ENCODE measurements at regions not wholly inside any gene's neighbourhood (a gene's known extent, or its start where the extent isn't known, plus 50 kb on each side); places are given as distances from the start of the nearest gene placed in this dataset.

DNA sequence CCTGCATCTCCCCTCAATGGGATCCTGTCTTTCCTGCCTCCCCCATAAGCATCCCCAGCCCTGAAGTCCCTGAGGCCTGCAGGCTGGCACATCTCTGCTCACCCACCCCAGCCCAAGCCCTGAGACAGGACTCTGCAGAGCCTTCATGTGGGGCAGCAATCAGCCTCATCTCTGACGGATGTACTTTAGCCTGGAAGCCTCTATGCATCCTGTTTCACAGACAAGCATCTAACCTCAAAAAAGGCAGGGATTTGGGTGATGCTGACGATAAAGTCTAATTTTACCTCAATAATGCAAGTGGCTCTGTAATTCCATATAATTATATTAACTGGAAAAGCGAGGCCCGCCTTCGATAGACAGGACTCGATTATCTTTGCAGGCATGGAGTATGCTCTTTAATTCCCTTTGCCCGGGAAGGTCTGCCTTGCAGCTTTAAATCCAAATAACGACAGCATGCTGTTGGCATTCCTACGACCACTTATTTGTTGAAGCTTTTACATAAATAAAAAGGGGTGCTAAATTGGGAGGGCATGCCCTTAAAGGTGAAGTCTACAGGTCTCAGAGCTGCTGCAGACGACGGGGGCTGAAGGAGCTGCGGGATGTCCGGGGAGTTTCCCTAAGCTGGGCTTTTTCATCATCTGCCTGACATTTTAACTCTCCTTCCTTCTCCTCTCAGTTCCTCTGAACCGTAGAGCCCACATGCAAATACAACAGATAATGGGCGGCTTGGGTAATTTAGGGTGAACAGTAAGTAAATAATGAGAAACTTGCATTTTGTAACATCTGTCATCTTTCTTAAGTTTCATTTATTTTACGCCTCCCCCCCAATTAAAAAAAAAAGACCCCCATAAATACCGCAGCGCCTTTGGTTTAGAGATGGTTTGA, 211.5 kb downstream of the URI1 start:
- POLR2A ChIA-PET = no interaction called here
- Histone ChIP-seq H3K4me2 (replicated peaks; ENCODE audit: low read depth, low read length, poor library complexity, severe bottlenecking) (peak overlapping the region; percentile 36), H3K4me3 (ENCODE audit: control extremely low read depth in 1 of 5, extremely low read depth in 1 of 5, insufficient read depth in 1 of 5, low read depth in 2 of 5, low read length in 4 of 5) (no peak overlapping the region), H4K20me1 (ENCODE audit: control insufficient read depth, insufficient read depth, low read length, poor library complexity, severe bottlenecking) (no peaks in the 10 kb centered on the region), H3K9ac (ENCODE audit: low read length) (no peak overlapping the region), H3K79me2 (ENCODE audit: control insufficient read depth, insufficient read depth, low read length) (no peaks in the 10 kb centered on the region), H3K27ac (ENCODE audit: low read length in 2 of 2) (no peak overlapping the region), H3K27me3 (replicated peaks in 1 of 4; ENCODE audit: control extremely low read depth in 1 of 4, control insufficient read depth in 3 of 4, insufficient read depth in 4 of 4, low read length in 3 of 4) (peaks cover 0 to 2% (median 0%) of the 10 kb centered on the region in 4 experiments), H2AFZ (ENCODE audit: insufficient read depth, low read depth, low read length, poor library complexity, severe bottlenecking) (no peak overlapping the region), H3K9me3 (ENCODE audit: control extremely low read depth in 1 of 3, control insufficient read depth in 2 of 3, insufficient read depth in 1 of 3, low read length in 2 of 3) (peaks cover 0 to 11% (median 0%) of the 10 kb centered on the region in 3 donors), H3K36me3 (replicated peaks in 1 of 2; ENCODE audit: control extremely low read depth in 1 of 2, control insufficient read depth in 1 of 2, extremely low read depth in 1 of 2, insufficient read depth in 2 of 2, low read length in 1 of 2) (no peaks in the 10 kb centered on the region), H3K4me1 (ENCODE audit: control insufficient read depth in 2 of 2, insufficient read depth in 2 of 2, low read length in 2 of 2) (peaks cover 7 to 10% of the 10 kb centered on the region in 2 donors)
- intact Hi-C loops (cut with micrococcal nuclease) = no loop called here
- Mint-ChIP-seq H3K27me3 (peaks cover 3% of the 10 kb centered on the region), H3K27ac (no peak overlapping the region), H3K4me3 (peak overlapping the region; percentile 13), H3K4me1 (peaks cover 12% of the 10 kb centered on the region), H3K9me3 (ENCODE audit: insufficient read depth) (no peaks in the 10 kb centered on the region)
- DNase-seq (peak; percentile 12), ATAC-seq (ENCODE audit: low read depth) (peak; percentile 62)
- TF ChIP-seq EZH2 (IDR thresholded peaks at IDR 0.05; ENCODE audit: borderline replicate concordance, insufficient read depth, low read depth, low read length, poor library complexity, severe bottlenecking) (no peak), CTCF (IDR thresholded peaks at IDR 0.05) (no peak)
- CTCF ChIA-PET = no interaction called here
- WGBS (ENCODE audit: insufficient coverage) = 48% methylated on average over 10 of the region's 18 CpGs

DNA sequence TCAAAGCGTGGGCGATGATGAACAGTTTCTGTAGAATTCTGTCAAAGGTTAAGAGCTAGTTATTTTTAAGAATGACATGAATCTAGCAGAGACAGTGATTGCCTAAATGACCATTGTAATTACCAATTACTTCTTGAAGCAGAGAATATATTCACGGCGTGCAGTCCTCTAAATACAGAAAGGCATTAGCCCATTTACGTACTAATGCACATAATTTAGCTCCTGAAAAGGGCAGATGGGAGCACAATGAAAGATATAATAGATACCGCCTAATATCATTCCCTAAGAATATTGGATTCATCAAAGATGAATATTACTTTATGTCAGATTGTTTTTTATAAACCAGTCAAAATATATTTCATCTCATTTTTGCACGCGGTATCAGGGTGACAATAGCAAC, 212.4 kb downstream of the URI1 start:
- Mint-ChIP-seq H3K4me3 (no peak overlapping the region), H3K4me1 (peaks cover 12% of the 10 kb centered on the region), H3K27ac (no peak overlapping the region), H3K27me3 (peaks cover 3% of the 10 kb centered on the region), H3K9me3 (ENCODE audit: insufficient read depth) (no peaks in the 10 kb centered on the region)
- Histone ChIP-seq H3K79me2 (ENCODE audit: control insufficient read depth, insufficient read depth, low read length) (no peaks in the 10 kb centered on the region), H2AFZ (ENCODE audit: insufficient read depth, low read depth, low read length, poor library complexity, severe bottlenecking) (no peak overlapping the region), H3K4me1 (ENCODE audit: control insufficient read depth in 2 of 2, insufficient read depth in 2 of 2, low read length in 2 of 2) (peaks cover 7 to 10% of the 10 kb centered on the region in 2 donors), H4K20me1 (ENCODE audit: control insufficient read depth, insufficient read depth, low read length, poor library complexity, severe bottlenecking) (no peaks in the 10 kb centered on the region), H3K4me2 (replicated peaks; ENCODE audit: low read depth, low read length, poor library complexity, severe bottlenecking) (no peak overlapping the region), H3K9me3 (ENCODE audit: control extremely low read depth in 1 of 3, control insufficient read depth in 2 of 3, insufficient read depth in 1 of 3, low read length in 2 of 3) (peaks cover 0 to 15% (median 0%) of the 10 kb centered on the region in 3 donors), H3K4me3 (ENCODE audit: control extremely low read depth in 1 of 5, extremely low read depth in 1 of 5, insufficient read depth in 1 of 5, low read depth in 2 of 5, low read length in 4 of 5) (no peak overlapping the region), H3K27me3 (replicated peaks in 1 of 4; ENCODE audit: control extremely low read depth in 1 of 4, control insufficient read depth in 3 of 4, insufficient read depth in 4 of 4, low read length in 3 of 4) (peaks cover 0 to 2% (median 0%) of the 10 kb centered on the region in 4 experiments), H3K9ac (ENCODE audit: low read length) (no peak overlapping the region), H3K27ac (ENCODE audit: low read length in 2 of 2) (no peak overlapping the region), H3K36me3 (replicated peaks in 1 of 2; ENCODE audit: control extremely low read depth in 1 of 2, control insufficient read depth in 1 of 2, extremely low read depth in 1 of 2, insufficient read depth in 2 of 2, low read length in 1 of 2) (no peaks in the 10 kb centered on the region)
- POLR2A ChIA-PET = no interaction called here
- no peak for ATAC-seq (ENCODE audit: low read depth)
- DNase-seq = no peak
- CTCF ChIA-PET = interaction anchor here (0.5 kb wide), 1 partner anchor 122 kb away, joined by 6 read pairs; no protein-coding TSS in a partner anchor
- intact Hi-C loops (cut with micrococcal nuclease) = no loop called here
- WGBS (ENCODE audit: insufficient coverage) = 88% methylated on average over 3 of the region's 8 CpGs
- no peak for TF ChIP-seq EZH2 (IDR thresholded peaks at IDR 0.05; ENCODE audit: borderline replicate concordance, insufficient read depth, low read depth, low read length, poor library complexity, severe bottlenecking)
- TF ChIP-seq CTCF (IDR thresholded peaks at IDR 0.05) = no peak
